Uterus (tissue), 2 donors: ENCODE measurements at regions not wholly inside any gene's neighbourhood (a gene's known extent, or its start where the extent isn't known, plus 50 kb on each side); places are given as distances from the start of the nearest gene placed in this dataset.

Experiments used
- CTCF ChIP-seq, 4 experiments: fragments of 200-600 bp in 2 of 4; fragments of 450-650 bp in 2 of 4; sonication (generic) in 2 of 4; IDR thresholded peaks; one replicate each; pipeline ENCODE4 v1.5.1; 2016 to 2019; ENCODE audit warnings: antibody characterized with exemption in 4 of 4, mild to moderate bottlenecking in 2 of 4, moderate library complexity in 1 of 4
- POLR2A ChIP-seq, 2 donors: fragments of 450-650 bp; IDR thresholded peaks; one replicate each; pipeline ENCODE4 v1.6.1; 2016; ENCODE audit warnings: antibody characterized with exemption in 2 of 2, mild to moderate bottlenecking in 1 of 2, moderate library complexity in 1 of 2

- TF ChIP-seq CTCF (IDR thresholded peaks at IDR 0.05), result no peak
- no peak for TF ChIP-seq POLR2A (IDR thresholded peaks at IDR 0.05)
These were observed 102.4 kb downstream of the NDFIP1 start for GRCh38 chr5:142210864-142211412.
